Lower leg skin (tissue), 3 donors: ENCODE measurements at regions not wholly inside any gene's neighbourhood (a gene's known extent, or its start where the extent isn't known, plus 50 kb on each side); places are given as distances from the start of the nearest gene placed in this dataset.

Source experiments
- POLR2A ChIP-seq, 2 donors: fragments of 450-650 bp; IDR thresholded peaks; one replicate each; pipeline ENCODE4 v1.6.1; 2016 to 2017; ENCODE audit warnings: antibody characterized with exemption in 2 of 2, mild to moderate bottlenecking in 1 of 2, moderate library complexity in 1 of 2
- TF ChIP-seq, protein P1 (sequence below), 3 donors: fragments of 450-650 bp; IDR thresholded peaks; one replicate each; pipeline ENCODE4 v1.5.1; 2016; ENCODE audit warnings: antibody characterized with exemption in 3 of 3, mild to moderate bottlenecking in 3 of 3, moderate library complexity in 2 of 3

DNA sequence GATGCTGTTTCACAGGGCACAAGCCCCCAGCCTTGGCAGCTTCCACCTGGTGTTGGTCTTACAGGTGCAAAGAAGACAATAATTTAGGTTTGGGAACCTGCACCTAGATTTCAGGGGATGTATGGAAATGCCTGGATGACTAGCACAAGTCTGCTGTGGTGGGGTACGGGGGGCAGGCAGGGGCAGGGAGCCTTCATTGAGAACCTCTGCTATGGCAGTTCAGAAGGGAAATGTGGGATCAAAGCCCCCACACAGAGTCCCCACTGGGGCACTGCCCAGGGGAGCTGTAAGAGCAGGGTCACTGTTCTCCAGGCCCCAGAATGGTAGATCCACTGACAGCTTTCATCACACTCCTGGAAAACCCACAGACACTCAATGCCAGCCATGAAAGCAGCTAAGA lies 686.5 kb downstream of the FAM181B start:
- TF ChIP-seq, protein P1, sequence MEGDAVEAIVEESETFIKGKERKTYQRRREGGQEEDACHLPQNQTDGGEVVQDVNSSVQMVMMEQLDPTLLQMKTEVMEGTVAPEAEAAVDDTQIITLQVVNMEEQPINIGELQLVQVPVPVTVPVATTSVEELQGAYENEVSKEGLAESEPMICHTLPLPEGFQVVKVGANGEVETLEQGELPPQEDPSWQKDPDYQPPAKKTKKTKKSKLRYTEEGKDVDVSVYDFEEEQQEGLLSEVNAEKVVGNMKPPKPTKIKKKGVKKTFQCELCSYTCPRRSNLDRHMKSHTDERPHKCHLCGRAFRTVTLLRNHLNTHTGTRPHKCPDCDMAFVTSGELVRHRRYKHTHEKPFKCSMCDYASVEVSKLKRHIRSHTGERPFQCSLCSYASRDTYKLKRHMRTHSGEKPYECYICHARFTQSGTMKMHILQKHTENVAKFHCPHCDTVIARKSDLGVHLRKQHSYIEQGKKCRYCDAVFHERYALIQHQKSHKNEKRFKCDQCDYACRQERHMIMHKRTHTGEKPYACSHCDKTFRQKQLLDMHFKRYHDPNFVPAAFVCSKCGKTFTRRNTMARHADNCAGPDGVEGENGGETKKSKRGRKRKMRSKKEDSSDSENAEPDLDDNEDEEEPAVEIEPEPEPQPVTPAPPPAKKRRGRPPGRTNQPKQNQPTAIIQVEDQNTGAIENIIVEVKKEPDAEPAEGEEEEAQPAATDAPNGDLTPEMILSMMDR (IDR thresholded peaks at IDR 0.05), result no peak
- no peak for TF ChIP-seq POLR2A (IDR thresholded peaks at IDR 0.05)
